ENCODE measurements at regions not wholly inside any gene's neighbourhood (a gene's known extent, or its start where the extent isn't known, plus 50 kb on each side); places are given as distances from the start of the nearest gene placed in this dataset.

GRCh38 chr4:64796581-64796980, 387.3 kb upstream of the TECRL start:
- Histone ChIP-seq H3K79me1 (ENCODE audit: low read depth in 1 of 2, low read length in 2 of 2) (no peaks in the 10 kb centered on the region), H3K9me3 (ENCODE audit: control insufficient read depth, insufficient read depth, low read length) (peaks cover 11% of the 10 kb centered on the region), H2BK15ac (ENCODE audit: low read depth, low read length) (no peak overlapping the region), H2AK9ac (replicated peaks; ENCODE audit: low read depth, low read length, poor library complexity) (no peak overlapping the region), H4K5ac (ENCODE audit: low read depth, low read length) (no peak overlapping the region), H3K4me1 (ENCODE audit: control insufficient read depth, insufficient read depth, low read length) (no peaks in the 10 kb centered on the region), H2BK5ac (ENCODE audit: low read depth, low read length, poor library complexity, severe bottlenecking) (no peak overlapping the region), H3K56ac (ENCODE audit: extremely low read depth, insufficient read depth, low read length) (no peak overlapping the region), H3K36me3 (ENCODE audit: control insufficient read depth, insufficient read depth, low read length) (no peaks in the 10 kb centered on the region), H3K4me3 (ENCODE audit: insufficient read depth, low read depth, low read length) (no peak overlapping the region), H2AFZ (replicated peaks; ENCODE audit: low read length, poor library complexity) (no peak overlapping the region), H3K27me3 (ENCODE audit: control insufficient read depth, insufficient read depth, low read length) (no peaks in the 10 kb centered on the region), H3K18ac (ENCODE audit: low read depth, low read length) (no peak overlapping the region), H3K4ac (ENCODE audit: low read depth, low read length) (no peak overlapping the region), H3K27ac (ENCODE audit: insufficient read depth, low read length) (no peak overlapping the region), H3K23ac (ENCODE audit: low read depth, low read length) (no peak overlapping the region), H3K14ac (replicated peaks; ENCODE audit: low read depth, low read length) (no peak overlapping the region), H4K91ac (ENCODE audit: insufficient read depth, low read depth, low read length) (no peak overlapping the region), H2BK120ac (ENCODE audit: low read depth, low read length) (no peak overlapping the region), H4K8ac (ENCODE audit: low read depth in 2 of 2, low read length in 2 of 2) (no peak overlapping the region), H2BK20ac (ENCODE audit: low read depth, low read length) (no peak overlapping the region), H3K4me2 (ENCODE audit: low read depth, low read length) (no peak overlapping the region), H2AK5ac (ENCODE audit: low read depth, low read length) (no peak overlapping the region), H3K9me1 (ENCODE audit: insufficient read depth, low read length) (no peaks in the 10 kb centered on the region), H4K20me1 (ENCODE audit: insufficient read depth, low read length) (no peaks in the 10 kb centered on the region), H3K9ac (ENCODE audit: low read depth, low read length) (no peak overlapping the region)
- no peak for ATAC-seq (ENCODE audit: low read depth)
- ChIA-PET CTCF (no interaction called here), POLR2A (ENCODE audit: unreplicated experiment) (no interaction called here)
- no peak for DNase-seq
- intact Hi-C loops (cut with micrococcal nuclease), result loop anchor here (5.0 kb wide), 1 partner anchor 489 kb away; no protein-coding TSS in a partner anchor
- in situ Hi-C loops (cut with MboI; ENCODE audit: low sequenced_read_pairs), result no loop called here
- BruUV-seq (replicated peaks), result no TSS peak
- WGBS, 2 experiments (ENCODE audit: extremely low coverage in 2 of 2, insufficient read length in 1 of 2), result no CpG with 5 or more reads among the region's 2 CpGs
- dilution Hi-C loops (cut with HindIII; ENCODE audit: low sequenced_read_pairs, unreplicated experiment), result no loop called here
- TF ChIP-seq ELK1 (IDR thresholded peaks at IDR 0.05; ENCODE audit: borderline replicate concordance, low read depth, low read length), result no peak
- no peak for TF ChIP-seq CHD1 (IDR thresholded peaks at IDR 0.05; ENCODE audit: low read depth, low read length)
- no peak for TF ChIP-seq MAZ (IDR thresholded peaks at IDR 0.05; ENCODE audit: borderline replicate concordance, low read depth, low read length)
- TF ChIP-seq BHLHE40 (IDR thresholded peaks at IDR 0.05; ENCODE audit: low read depth, low read length), result no peak
- no peak for TF ChIP-seq CTCF (conservative IDR thresholded peaks at IDR 0.05; ENCODE audit: low read depth, low read length)
- no peak for TF ChIP-seq FOS (IDR thresholded peaks at IDR 0.05; ENCODE audit: low read depth, low read length)
- no peak for TF ChIP-seq RCOR1 (IDR thresholded peaks at IDR 0.05; ENCODE audit: insufficient replicate concordance, low read length)
- no peak for TF ChIP-seq POLR2A (IDR thresholded peaks at IDR 0.05; ENCODE audit: low read depth, low read length)
- no peak for TF ChIP-seq USF2 (IDR thresholded peaks at IDR 0.05; ENCODE audit: low read depth, low read length)
- no peak for TF ChIP-seq RFX5 (IDR thresholded peaks at IDR 0.05; ENCODE audit: low read depth, low read length)
- no peak for TF ChIP-seq MXI1 (IDR thresholded peaks at IDR 0.05; ENCODE audit: borderline replicate concordance, low read depth, low read length)
- no peak for TF ChIP-seq RAD21 (IDR thresholded peaks at IDR 0.05; ENCODE audit: low read length)
- no peak for TF ChIP-seq NFE2L2 (IDR thresholded peaks at IDR 0.05; ENCODE audit: low read depth, low read length)
- TF ChIP-seq MAFK (IDR thresholded peaks at IDR 0.05; ENCODE audit: low read depth, low read length), result no peak
- TF ChIP-seq CEBPB (IDR thresholded peaks at IDR 0.05; ENCODE audit: low read depth, low read length), result no peak
- TF ChIP-seq SMC3 (IDR thresholded peaks at IDR 0.05; ENCODE audit: low read depth, low read length), result no peak

Data from IMR-90 (cell line).